ENCODE measurements at regions not wholly inside any gene's neighbourhood (a gene's known extent, or its start where the extent isn't known, plus 50 kb on each side); places are given as distances from the start of the nearest gene placed in this dataset.

DNA sequence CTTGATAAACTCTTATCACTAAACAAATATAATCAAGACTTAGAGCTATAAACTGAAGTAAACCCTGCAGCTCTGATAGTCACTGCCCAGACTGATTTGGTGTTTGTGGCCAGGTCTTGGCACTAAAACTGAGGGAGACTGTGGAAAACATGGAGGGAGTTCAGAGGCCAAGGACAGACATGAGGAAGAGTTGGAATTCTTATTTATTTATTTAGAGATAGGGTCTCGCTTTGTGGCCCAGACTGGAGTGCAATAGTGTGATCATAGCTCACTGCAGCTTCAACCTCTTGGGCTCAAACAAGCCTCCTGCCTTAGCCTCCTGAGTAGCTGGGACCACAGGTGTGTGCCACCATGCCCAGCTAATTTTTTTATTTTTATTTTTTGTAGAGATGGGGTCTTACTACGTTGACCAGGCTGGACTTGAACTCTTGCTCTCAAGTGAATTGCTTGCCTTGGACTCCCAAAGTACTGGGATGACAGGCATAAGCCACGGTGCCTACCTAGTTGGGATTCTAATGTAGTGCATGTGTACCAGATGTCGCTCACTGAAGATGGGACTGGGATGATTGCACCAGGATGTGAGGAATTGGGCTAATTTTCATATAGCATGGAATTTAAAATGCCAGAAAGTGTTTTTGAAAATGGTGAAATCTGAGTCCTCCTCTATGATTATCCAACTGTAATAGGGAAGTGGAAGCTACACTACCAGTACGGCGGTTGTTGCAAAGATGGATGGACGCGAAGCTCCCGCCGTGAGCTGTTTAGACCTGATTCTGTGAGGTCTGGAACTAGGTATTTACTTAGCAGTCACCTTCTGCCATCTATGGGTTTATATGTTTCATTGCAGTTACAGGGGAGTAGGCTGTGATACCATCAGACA is 52.7 kb upstream of the CTLA4 start (continued):
- TF ChIP-seq OVOL2 (CRISPR knock-in tag; IDR thresholded peaks at IDR 0.05; ENCODE audit: borderline replicate concordance) (no peak), ATF3 (CRISPR knock-in tag; conservative IDR thresholded peaks at IDR 0.05) (no peak)
- TF ChIP-seq, protein P1, sequence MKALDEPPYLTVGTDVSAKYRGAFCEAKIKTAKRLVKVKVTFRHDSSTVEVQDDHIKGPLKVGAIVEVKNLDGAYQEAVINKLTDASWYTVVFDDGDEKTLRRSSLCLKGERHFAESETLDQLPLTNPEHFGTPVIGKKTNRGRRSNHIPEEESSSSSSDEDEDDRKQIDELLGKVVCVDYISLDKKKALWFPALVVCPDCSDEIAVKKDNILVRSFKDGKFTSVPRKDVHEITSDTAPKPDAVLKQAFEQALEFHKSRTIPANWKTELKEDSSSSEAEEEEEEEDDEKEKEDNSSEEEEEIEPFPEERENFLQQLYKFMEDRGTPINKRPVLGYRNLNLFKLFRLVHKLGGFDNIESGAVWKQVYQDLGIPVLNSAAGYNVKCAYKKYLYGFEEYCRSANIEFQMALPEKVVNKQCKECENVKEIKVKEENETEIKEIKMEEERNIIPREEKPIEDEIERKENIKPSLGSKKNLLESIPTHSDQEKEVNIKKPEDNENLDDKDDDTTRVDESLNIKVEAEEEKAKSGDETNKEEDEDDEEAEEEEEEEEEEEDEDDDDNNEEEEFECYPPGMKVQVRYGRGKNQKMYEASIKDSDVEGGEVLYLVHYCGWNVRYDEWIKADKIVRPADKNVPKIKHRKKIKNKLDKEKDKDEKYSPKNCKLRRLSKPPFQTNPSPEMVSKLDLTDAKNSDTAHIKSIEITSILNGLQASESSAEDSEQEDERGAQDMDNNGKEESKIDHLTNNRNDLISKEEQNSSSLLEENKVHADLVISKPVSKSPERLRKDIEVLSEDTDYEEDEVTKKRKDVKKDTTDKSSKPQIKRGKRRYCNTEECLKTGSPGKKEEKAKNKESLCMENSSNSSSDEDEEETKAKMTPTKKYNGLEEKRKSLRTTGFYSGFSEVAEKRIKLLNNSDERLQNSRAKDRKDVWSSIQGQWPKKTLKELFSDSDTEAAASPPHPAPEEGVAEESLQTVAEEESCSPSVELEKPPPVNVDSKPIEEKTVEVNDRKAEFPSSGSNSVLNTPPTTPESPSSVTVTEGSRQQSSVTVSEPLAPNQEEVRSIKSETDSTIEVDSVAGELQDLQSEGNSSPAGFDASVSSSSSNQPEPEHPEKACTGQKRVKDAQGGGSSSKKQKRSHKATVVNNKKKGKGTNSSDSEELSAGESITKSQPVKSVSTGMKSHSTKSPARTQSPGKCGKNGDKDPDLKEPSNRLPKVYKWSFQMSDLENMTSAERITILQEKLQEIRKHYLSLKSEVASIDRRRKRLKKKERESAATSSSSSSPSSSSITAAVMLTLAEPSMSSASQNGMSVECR (CRISPR knock-in tag; IDR thresholded peaks at IDR 0.05; ENCODE audit: borderline replicate concordance): no peak

GRCh38 chr2:203815541-203815898 is 52.1 kb upstream of the CTLA4 start:
- Mint-ChIP-seq H3K4me3 (no peak overlapping the region), H3K36me3 (no peaks in the 10 kb centered on the region), H3K27me3 (ENCODE audit: low read depth) (no peaks in the 10 kb centered on the region), H3K9me3 (no peaks in the 10 kb centered on the region), H3K4me1 (peaks cover 11% of the 10 kb centered on the region), H3K27ac (no peak overlapping the region; the same call in 1 of the 2 replicates)
- DNase-seq (ENCODE audit: low spot score) (no peak), ATAC-seq (no peak)
- no peak for TF ChIP-seq RORB (CRISPR knock-in tag; IDR thresholded peaks at IDR 0.05)
- no peak for TF ChIP-seq ZNF263 (CRISPR knock-in tag; IDR thresholded peaks at IDR 0.05; ENCODE audit: low read depth)
- TF ChIP-seq ATF3 (CRISPR knock-in tag; conservative IDR thresholded peaks at IDR 0.05): no peak
- POLR2A ChIA-PET: interaction anchor here (0.6 to 1.1 kb wide), 2 partner anchors 213 to 280 kb away, joined by 3 to 4 read pairs; no protein-coding TSS in a partner anchor
- CTCF ChIA-PET: interaction anchor here (0.6 to 2.5 kb wide), 38 partner anchors 9 to 1226 kb away, joined by 3 to 21 read pairs (median 4); no protein-coding TSS in a partner anchor

DNA sequence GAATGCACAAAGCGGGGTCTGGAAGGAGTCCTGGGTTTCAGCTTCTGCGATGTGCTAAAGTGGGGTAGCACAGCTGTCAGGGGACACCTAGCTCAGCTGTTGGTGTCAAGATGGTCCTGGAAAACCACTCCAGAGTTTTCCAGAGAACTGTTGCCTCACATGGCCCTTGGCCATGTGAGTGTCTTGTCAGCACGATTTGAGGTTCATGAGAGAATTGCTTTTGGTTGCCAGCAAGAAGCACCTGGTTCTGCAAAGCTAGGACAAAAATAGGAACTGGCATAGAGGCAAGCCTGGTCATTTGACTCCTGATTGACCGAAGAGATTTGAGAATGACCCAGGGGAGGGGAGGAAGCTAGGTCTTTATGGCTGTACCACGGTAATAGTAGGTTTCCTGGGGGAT is 50.4 kb upstream of the CTLA4 start:
- Mint-ChIP-seq H3K4me3 (no peak overlapping the region), H3K4me1 (peaks cover 11% of the 10 kb centered on the region), H3K9me3 (no peaks in the 10 kb centered on the region), H3K36me3 (no peaks in the 10 kb centered on the region), H3K27ac (no peak overlapping the region), H3K27me3 (ENCODE audit: low read depth) (no peaks in the 10 kb centered on the region)
- ChIA-PET CTCF (interaction anchor here (2.5 kb wide), 1 partner anchor 348 kb away, joined by 13 read pairs; no protein-coding TSS in a partner anchor), POLR2A (no interaction called here)
- no peak for TF ChIP-seq CREM (CRISPR knock-in tag; IDR thresholded peaks at IDR 0.05)
- no peak for TF ChIP-seq KAT7 (CRISPR knock-in tag; IDR thresholded peaks at IDR 0.05; ENCODE audit: borderline replicate concordance)
- no peak for TF ChIP-seq ZNF317 (CRISPR knock-in tag; IDR thresholded peaks at IDR 0.05; ENCODE audit: borderline replicate concordance, low read depth)
- TF ChIP-seq MXD4 (CRISPR knock-in tag; IDR thresholded peaks at IDR 0.05; ENCODE audit: borderline replicate concordance): no peak
- TF ChIP-seq E2F1 (CRISPR knock-in tag; IDR thresholded peaks at IDR 0.05): no peak
- DNase-seq (ENCODE audit: low spot score) (no peak), ATAC-seq (no peak)

Data from WTC11 (cell line).